Cerebellar nuclear complex (tissue), 1 donor: ENCODE measurements at regions not wholly inside any gene's neighbourhood (a gene's known extent, or its start where the extent isn't known, plus 50 kb on each side); places are given as distances from the start of the nearest gene placed in this dataset.
"Not testable (repeated sequence)": the region's sequence is repeated elsewhere in the genome, so short reads cannot be mapped to it uniquely, and the experiment has no call there.

Experiments
- DNase-seq, 2 experiments: peaks; one replicate each; lab custom pipeline; 2025; lab: John Stamatoyannopoulos, UW

DNA sequence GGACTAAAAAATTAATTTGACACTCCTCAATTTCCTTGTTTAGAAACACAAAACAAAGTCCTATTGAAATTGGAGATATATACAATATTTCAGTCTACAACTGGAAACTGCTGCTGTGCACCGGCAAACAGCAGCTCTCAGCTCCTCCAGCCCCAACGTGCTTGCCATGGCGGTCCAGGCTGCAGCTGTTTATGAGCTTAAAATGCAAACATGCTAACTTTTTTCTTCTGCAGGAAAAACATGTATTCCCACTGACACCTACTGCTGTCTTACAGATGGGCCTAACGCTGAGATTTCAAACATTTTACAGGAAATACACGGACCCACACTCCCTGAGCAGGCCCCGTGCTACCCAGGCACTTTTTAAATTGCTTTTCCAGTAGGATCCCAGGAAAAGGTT, 195.5 kb downstream of the BCL11A start:
- DNase-seq: no peak

- no peak for DNase-seq
Observed at GRCh38 chr2:60356346-60356745, 197.1 kb downstream of the BCL11A start.

- DNase-seq: no peak
Observed at GRCh38 chr2:60355849-60356261, 197.6 kb downstream of the BCL11A start.

GRCh38 chr2:60354713-60355112, 198.7 kb downstream of the BCL11A start:
- no peak for DNase-seq

- DNase-seq: no peak
Observed at GRCh38 chr2:60353863-60354262, 199.6 kb downstream of the BCL11A start.

- no peak for DNase-seq
Observed at GRCh38 chr2:60353406-60353800, 200.1 kb downstream of the BCL11A start.

DNA sequence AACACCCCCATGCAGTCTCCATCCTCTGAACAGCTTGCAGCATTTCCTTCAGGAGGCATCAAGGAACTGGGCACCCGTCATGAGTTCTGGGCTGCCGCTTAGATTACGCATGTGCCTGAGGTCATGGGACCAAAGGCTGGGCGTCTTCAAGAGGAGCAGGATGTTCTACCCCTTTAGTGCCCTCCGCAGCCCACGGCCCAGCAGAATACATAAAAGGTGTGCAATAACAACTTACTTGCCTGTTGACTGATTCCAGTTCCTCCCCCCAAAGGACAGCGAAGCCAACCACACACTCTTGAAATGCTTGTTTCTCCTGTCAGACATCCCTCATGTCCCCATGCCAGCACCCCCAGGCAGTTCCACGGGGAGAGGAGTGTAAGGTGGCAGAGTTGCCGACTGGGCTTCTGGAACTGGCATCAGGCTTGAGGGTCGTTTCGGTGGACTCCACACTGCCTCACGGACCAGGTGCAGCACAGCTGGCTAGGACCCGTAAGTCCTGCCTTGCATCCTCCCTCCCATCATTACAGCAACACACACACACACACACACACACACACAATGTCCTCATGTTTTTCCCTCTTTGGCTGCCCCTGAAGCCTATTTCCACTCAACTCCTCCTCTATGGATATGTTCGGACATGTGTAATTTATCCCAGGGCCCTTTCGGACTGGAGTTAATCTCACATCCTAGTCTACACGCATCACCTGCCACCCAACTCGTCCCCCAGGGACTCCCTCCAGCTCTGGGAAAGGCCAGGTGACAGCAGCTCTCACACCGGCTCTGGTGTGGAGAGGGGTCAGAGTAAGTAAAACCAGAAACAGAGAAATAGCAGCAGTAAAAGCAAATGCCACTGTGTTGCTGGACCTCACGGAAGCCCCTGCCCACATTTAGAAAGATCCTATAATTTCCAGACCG, 200.7 kb downstream of the BCL11A start:
- DNase-seq: no peak

GRCh38 chr2:60351802-60352201, 201.7 kb downstream of the BCL11A start:
- no peak for DNase-seq

DNA sequence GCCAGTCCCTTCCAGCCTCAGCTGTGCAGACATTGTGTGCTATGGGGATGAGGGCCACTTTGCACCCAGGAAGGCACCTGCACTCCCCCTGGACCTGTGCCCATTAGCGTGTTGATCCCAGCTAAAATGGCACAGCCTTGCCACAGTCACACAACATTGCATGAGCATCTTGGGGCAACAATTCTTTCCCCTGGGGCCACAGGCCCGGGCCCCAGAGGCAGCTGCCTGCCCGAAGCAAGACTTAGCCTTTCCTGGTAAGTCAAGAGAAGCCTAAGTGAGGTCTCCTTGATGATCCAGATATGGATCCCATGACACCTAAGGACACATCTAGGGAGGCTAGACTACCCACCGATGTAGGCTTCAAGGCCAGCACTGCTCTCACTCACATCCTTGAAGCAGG, 202.1 kb downstream of the BCL11A start:
- no peak for DNase-seq

DNA sequence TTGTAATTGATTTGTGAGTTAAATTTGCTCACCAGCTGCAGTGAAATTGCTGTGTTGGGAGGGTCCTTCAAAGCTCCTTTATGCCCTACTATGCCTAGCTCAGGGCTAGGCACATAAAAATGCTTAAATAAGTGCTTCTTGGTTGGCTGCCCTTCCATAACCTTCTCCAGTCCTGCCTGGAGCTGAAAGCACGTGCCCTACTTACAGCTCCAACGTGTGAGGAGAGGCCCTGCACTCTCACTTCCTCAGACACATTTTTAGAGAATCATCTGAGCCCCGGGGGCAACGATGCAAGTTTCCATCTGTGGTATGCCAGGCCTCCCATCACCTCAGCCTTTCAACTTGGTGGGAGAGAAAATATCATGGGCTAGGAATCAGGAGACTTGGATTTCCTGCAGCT, 202.7 kb downstream of the BCL11A start:
- no peak for DNase-seq

GRCh38 chr2:60347781-60348180, 205.7 kb downstream of the BCL11A start:
- no peak for DNase-seq

GRCh38 chr2:60342491-60342890, 211.0 kb downstream of the BCL11A start:
- DNase-seq: not testable (repeated sequence)

- no peak for DNase-seq
Observed at GRCh38 chr2:60341151-60341550, 212.3 kb downstream of the BCL11A start.

GRCh38 chr2:60339286-60339685, 214.2 kb downstream of the BCL11A start:
- no peak for DNase-seq

GRCh38 chr2:60337142-60337497, 216.3 kb downstream of the BCL11A start:
- no peak for DNase-seq

- DNase-seq: no peak
Observed at GRCh38 chr2:60336442-60337141, 216.9 kb downstream of the BCL11A start.

GRCh38 chr2:60335533-60336237, 217.8 kb downstream of the BCL11A start:
- DNase-seq: no peak

GRCh38 chr2:60334610-60335009, 218.8 kb downstream of the BCL11A start:
- no peak for DNase-seq

DNA sequence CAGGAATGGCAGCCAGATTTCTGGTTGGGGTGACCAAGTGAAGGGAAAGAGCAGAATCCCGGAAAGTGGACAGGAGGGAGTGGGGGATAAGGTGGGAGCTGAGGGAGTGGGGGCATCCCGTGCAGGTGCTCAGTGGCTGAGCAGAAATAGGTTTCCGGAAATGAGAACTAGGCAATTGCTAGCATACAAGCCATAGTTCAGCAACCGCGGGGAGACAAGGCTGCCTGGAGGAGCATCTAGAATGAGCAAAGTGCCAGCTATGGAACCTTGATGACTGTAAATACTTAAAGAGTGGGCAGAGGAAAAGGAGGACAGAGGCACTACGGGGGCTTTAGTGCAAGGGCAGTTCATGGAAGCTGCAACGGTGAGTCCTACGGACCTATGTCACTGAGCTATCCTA, 220.2 kb downstream of the BCL11A start:
- DNase-seq: no peak

DNA sequence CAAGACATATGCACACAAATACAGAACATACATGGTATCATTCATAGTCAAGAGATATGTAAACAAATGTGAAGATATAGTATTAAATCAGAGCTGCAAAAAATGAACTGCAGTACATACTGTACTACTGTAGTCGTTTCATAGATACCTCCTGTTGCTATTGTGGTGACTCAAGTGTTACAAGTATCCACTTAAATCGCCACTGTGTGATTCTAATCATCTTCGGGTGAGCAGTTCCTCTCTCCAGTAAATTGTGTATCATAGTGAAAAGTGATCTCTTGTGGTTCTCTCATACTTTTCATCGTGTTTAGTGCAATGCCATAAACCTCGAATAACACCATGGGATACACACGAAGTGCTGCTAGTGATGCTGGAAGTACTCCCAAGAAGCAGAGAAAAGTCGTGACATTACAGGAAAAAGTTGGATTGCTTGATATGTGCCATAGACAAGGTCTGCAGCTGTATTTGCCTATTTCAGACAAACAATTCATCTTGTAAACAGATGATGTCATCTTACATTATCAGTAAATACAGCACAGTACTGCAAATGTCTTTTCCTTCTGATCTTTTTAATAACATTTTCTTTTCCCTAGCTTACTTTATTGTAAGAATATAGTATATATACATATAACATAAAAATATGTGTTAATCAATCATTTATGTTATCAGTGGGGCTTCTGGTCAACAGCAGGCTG, 222.2 kb downstream of the BCL11A start:
- DNase-seq: no peak

DNA sequence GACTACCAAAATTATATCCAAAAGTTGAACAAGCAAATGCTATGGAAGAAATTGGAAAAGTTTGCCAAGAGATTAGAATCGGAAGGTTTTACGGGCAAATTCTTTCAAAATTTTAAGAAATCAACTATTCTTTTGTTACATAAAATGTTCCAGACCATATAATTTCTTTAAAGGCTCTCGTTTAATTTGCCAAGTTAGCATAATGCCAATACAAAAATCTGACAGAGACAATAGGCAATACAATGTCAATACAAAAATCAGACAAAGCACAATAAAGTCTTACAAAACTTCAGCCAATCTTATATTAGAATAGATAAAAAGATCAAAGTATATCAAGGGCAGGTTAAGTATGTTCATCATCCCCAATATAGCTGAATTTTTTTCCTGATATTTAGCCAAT, 224.2 kb downstream of the BCL11A start:
- DNase-seq: no peak

DNA sequence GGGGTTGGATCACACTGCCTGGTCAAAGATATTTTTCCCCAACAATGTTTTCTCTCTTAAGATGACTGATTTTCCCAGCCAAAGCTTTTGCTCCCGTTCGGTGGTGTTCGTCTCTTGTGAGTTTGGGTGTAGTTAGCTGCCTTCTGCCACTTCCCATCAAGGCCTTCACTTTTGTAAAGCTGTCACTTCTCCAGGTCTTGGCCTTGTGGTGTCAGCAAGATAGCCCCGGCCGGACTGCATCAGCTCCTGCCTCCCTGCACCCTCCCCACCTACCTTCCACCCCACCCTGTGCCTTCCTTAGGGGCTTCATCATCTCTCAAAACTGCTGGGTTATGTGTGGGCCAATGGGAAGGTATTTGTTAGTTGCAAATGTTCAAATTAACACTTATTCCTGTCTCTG, 228.9 kb downstream of the BCL11A start:
- no peak for DNase-seq
